PC-9 (cell line): ENCODE measurements at regions not wholly inside any gene's neighbourhood (a gene's known extent, or its start where the extent isn't known, plus 50 kb on each side); places are given as distances from the start of the nearest gene placed in this dataset.

Experiments
- BruUV-seq: library from RNA; stranded (reverse); fragments of 400-500 nt; replicated peaks from 2 replicates; lab custom pipeline; 2021; lab: Mats Ljungman, UMichigan
- CTCF ChIA-PET: fragments of 300-600 bp; sonication (Branson Sonifier 250); formaldehyde crosslinking; loops from one replicate; lab custom pipeline; 2022; ENCODE audit warnings: antibody characterized with exemption; lab: Charles Lee
- POLR2A ChIA-PET: fragments of 300-600 bp; sonication (Branson Sonifier 250); formaldehyde crosslinking; loops from one replicate; lab custom pipeline; 2022; ENCODE audit warnings: antibody characterized with exemption; ENCODE audit not compliant: unreplicated experiment; lab: Charles Lee
- DNase-seq, 2 experiments: peaks; one replicate each; pipeline versions ENCODE4 v3.0.0 to v3.0.0-alpha.2; 2015 to 2022; ENCODE audit warnings: mixed read lengths in 1 of 2
- H2AFZ ChIP-seq: fragments of 200-600 bp; sonication (generic); 2 replicates; pipeline ENCODE4 v1.8.1; 2017; ENCODE audit warnings: antibody characterized with exemption
- H3F3A ChIP-seq: fragments of 200-600 bp; sonication (generic); 2 replicates; pipeline ENCODE4 v1.8.1; 2017; ENCODE audit warnings: antibody characterized with exemption, mild to moderate bottlenecking, low read depth; ENCODE audit not compliant: insufficient read depth
- H3K27ac ChIP-seq: fragments of 200-600 bp; sonication (generic); 2 replicates; pipeline ENCODE4 v1.6.1; 2016; ENCODE audit warnings: mixed run types
- H3K27me3 ChIP-seq: fragments of 200-600 bp; sonication (generic); 2 replicates; pipeline ENCODE4 v1.6.1; 2016; ENCODE audit warnings: low read depth, mixed run types; ENCODE audit not compliant: insufficient read depth
- H3K36me3 ChIP-seq: fragments of 200-600 bp; sonication (generic); 2 replicates; pipeline ENCODE4 v1.6.1; 2016; ENCODE audit warnings: low read depth, mixed run types
- H3K4me1 ChIP-seq: fragments of 200-600 bp; sonication (generic); replicated peaks from 2 replicates; pipeline ENCODE4 v1.6.1; 2016; ENCODE audit warnings: mixed run types; ENCODE audit not compliant: insufficient read depth
- H3K4me2 ChIP-seq: fragments of 200-600 bp; sonication (generic); 2 replicates; pipeline ENCODE4 v1.6.1; 2017; ENCODE audit warnings: mixed run types
- H3K4me3 ChIP-seq: fragments of 200-600 bp; sonication (generic); 2 replicates; pipeline ENCODE4 v1.6.1; 2016; ENCODE audit warnings: mixed run types
- H3K79me2 ChIP-seq: fragments of 200-600 bp; sonication (generic); 2 replicates; pipeline ENCODE4 v1.6.1; 2017; ENCODE audit warnings: low read depth, mixed run types
- H3K9me2 ChIP-seq: fragments of 200-600 bp; sonication (generic); 2 replicates; pipeline ENCODE4 v1.8.1; 2017; ENCODE audit warnings: mild to moderate bottlenecking; ENCODE audit not compliant: insufficient read depth
- H3K9me3 ChIP-seq: fragments of 200-600 bp; sonication (generic); 2 replicates; pipeline ENCODE4 v1.8.1; 2016; ENCODE audit warnings: low read depth; ENCODE audit not compliant: insufficient read depth
- H4K20me1 ChIP-seq: fragments of 200-600 bp; sonication (generic); 2 replicates; pipeline ENCODE4 v1.8.1; 2017; ENCODE audit not compliant: insufficient read depth
- EZH2 ChIP-seq: fragments of 200-600 bp; sonication (generic); IDR thresholded peaks from 2 replicates; pipeline ENCODE4 v1.8.0; 2017; ENCODE audit warnings: antibody characterized with exemption, low read depth
- intact Hi-C: fragments of 100-400 bp; cut with micrococcal nuclease; formaldehyde crosslinking; loops from one replicate; pipeline ENCODE4 v1.10.0; 2022; ENCODE audit not compliant: unreplicated experiment
- TF ChIP-seq, protein P1 (sequence below): fragments of 200-600 bp; sonication (generic); conservative IDR thresholded peaks from 2 replicates; pipeline ENCODE4 v1.6.1; 2017; ENCODE audit warnings: mixed run types, antibody characterized with exemption, mild to moderate bottlenecking, moderate library complexity

DNA sequence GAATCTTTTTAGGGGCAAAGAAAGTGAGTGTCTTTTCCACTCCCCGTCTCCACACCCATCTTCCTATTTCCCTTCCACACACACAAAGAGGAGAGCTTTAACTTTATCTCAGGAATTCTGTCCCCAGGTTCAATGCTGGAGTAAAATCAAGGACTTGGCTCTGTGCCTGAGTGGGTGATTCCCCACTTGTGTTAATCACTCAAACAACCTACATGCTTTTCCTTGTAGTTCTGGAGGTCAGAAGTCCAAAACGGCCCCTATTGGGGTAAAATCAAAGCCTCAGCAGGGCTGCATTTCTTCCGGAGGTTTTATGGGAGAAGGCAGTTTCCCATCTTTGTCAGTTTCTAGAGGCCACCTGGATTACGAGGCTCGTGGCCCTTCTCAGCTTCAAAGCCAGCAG, 422.3 kb upstream of the RBFOX1 start:
- Histone ChIP-seq H3K4me1 (no peaks in the 10 kb centered on the region), H3K36me3 (no peaks in the 10 kb centered on the region), H3F3A (no peaks in the 10 kb centered on the region), H3K27ac (no peak overlapping the region), H3K79me2 (no peaks in the 10 kb centered on the region), H3K9me3 (no peaks in the 10 kb centered on the region), H4K20me1 (no peaks in the 10 kb centered on the region), H2AFZ (no peak overlapping the region), H3K9me2 (no peaks in the 10 kb centered on the region), H3K4me3 (no peak overlapping the region), H3K27me3 (peaks cover 41% of the 10 kb centered on the region), H3K4me2 (no peak overlapping the region)
- TF ChIP-seq EZH2, result no peak
- TF ChIP-seq, protein P1, sequence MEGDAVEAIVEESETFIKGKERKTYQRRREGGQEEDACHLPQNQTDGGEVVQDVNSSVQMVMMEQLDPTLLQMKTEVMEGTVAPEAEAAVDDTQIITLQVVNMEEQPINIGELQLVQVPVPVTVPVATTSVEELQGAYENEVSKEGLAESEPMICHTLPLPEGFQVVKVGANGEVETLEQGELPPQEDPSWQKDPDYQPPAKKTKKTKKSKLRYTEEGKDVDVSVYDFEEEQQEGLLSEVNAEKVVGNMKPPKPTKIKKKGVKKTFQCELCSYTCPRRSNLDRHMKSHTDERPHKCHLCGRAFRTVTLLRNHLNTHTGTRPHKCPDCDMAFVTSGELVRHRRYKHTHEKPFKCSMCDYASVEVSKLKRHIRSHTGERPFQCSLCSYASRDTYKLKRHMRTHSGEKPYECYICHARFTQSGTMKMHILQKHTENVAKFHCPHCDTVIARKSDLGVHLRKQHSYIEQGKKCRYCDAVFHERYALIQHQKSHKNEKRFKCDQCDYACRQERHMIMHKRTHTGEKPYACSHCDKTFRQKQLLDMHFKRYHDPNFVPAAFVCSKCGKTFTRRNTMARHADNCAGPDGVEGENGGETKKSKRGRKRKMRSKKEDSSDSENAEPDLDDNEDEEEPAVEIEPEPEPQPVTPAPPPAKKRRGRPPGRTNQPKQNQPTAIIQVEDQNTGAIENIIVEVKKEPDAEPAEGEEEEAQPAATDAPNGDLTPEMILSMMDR, result no peak
- POLR2A ChIA-PET, result no interaction called here
- CTCF ChIA-PET, result no interaction called here
- DNase-seq, result no peak
- intact Hi-C loops, result no loop called here
- no TSS peak for BruUV-seq

DNA sequence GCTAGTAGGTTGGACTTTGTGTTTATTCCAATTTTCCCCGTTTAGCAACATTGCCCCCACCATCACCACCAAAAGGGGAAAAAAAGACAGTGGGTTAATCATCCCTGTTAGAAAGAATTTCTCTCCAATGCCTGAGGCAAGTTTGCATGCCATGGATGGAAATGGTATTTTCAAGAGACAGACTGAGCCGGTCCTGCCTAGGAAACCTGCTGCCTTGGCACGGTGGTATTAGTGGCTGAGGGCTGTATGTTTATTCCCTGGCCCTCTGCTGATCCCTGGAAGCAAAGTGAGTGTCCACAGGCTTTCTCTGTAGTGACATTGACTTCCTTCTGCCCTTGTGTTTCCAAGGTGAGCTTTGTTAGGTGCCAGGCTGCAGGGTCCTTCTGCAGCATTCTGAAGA, 427.0 kb upstream of the RBFOX1 start:
- ChIA-PET POLR2A (no interaction called here), CTCF (no interaction called here)
- H4K20me1 ChIP-seq, result no peaks in the 10 kb centered on the region
- intact Hi-C loops, result no loop called here
- H3K9me3 ChIP-seq, result no peaks in the 10 kb centered on the region
- no peaks in the 10 kb centered on the region for H3K36me3 ChIP-seq
- H3K4me2 ChIP-seq, result no peak overlapping the region
- TF ChIP-seq, protein P1, result no peak
- TF ChIP-seq EZH2, result no peak
- no peaks in the 10 kb centered on the region for H3K9me2 ChIP-seq
- H3K27ac ChIP-seq, result no peak overlapping the region
- DNase-seq, result no peak
- no peak overlapping the region for H3K4me3 ChIP-seq
- H2AFZ ChIP-seq, result no peak overlapping the region
- BruUV-seq, result no TSS peak
- H3K27me3 ChIP-seq, result peaks cover 4% of the 10 kb centered on the region; the same call in 1 of the 2 replicates
- H3K4me1 ChIP-seq, result no peaks in the 10 kb centered on the region
- H3K79me2 ChIP-seq, result no peaks in the 10 kb centered on the region
- H3F3A ChIP-seq, result no peaks in the 10 kb centered on the region

DNA sequence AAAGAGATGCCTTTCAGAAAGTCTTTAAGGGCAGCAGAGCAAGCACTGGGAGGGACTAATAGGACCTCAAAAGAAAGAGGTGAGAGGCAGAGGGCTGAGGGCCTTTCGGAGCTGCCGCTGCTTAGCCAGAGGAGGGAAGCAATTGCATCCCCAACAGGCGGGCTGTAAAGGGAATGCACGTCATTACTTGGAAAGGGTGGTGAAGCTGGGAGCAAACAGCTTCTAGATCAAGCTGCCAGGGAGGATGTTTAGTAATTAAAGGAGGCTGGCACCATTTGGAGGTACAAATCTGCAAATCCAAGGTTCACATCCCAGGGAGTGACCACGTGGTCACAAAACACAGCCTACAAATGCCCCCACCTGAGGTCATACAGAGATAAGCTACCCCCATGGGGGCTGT, 429.0 kb upstream of the RBFOX1 start:
- ChIA-PET POLR2A (no interaction called here), CTCF (no interaction called here)
- Histone ChIP-seq H3K4me2 (no peak overlapping the region), H3K4me3 (no peak overlapping the region), H3K27ac (no peak overlapping the region), H3K4me1 (no peaks in the 10 kb centered on the region), H3K9me2 (no peaks in the 10 kb centered on the region), H3K36me3 (no peaks in the 10 kb centered on the region), H2AFZ (no peak overlapping the region), H3K27me3 (no peaks in the 10 kb centered on the region), H3F3A (no peaks in the 10 kb centered on the region), H3K79me2 (no peaks in the 10 kb centered on the region), H3K9me3 (no peaks in the 10 kb centered on the region), H4K20me1 (no peaks in the 10 kb centered on the region)
- DNase-seq, result no peak
- no TSS peak for BruUV-seq
- TF ChIP-seq, protein P1, result no peak
- no peak for TF ChIP-seq EZH2
- intact Hi-C loops, result no loop called here
